Natural killer cell (primary cell): ENCODE measurements at regions not wholly inside any gene's neighbourhood (a gene's known extent, or its start where the extent isn't known, plus 50 kb on each side); places are given as distances from the start of the nearest gene placed in this dataset.

Experiments used
- ATAC-seq, 3 donors: fragments of 150-1000 bp in 2 of 3; fragments of 200-7000 bp in 1 of 3; cut with Tn5 transposase; 1 replicate in 1 of 3; 2 replicates in 2 of 3; pipeline ENCODE4 v1.10.0; 2021; ENCODE audit warnings: mild to moderate bottlenecking in 2 of 3, moderate library complexity in 2 of 3
- DNase-seq, 2 donors: peaks; one replicate each; pipeline versions ENCODE4 v3.0.0 to v3.0.0-alpha.2; 2013 to 2021; ENCODE audit warnings: mixed read lengths in 1 of 2
- H3K27ac ChIP-seq: one replicate; pipeline ENCODE4 v1.5.1; 2013; ENCODE audit warnings: mild to moderate bottlenecking, low read length
- H3K27me3 ChIP-seq: one replicate; pipeline ENCODE4 v1.6.1; 2013; ENCODE audit warnings: low read length; ENCODE audit not compliant: control insufficient read depth, insufficient read depth
- H3K36me3 ChIP-seq: one replicate; pipeline ENCODE4 v1.6.1; 2013; ENCODE audit warnings: low read length; ENCODE audit not compliant: control insufficient read depth, insufficient read depth
- H3K4me1 ChIP-seq: one replicate; pipeline ENCODE4 v1.6.1; 2013; ENCODE audit warnings: low read length; ENCODE audit not compliant: control insufficient read depth, insufficient read depth
- H3K4me3 ChIP-seq: one replicate; pipeline ENCODE4 v1.5.1; 2013; ENCODE audit warnings: low read length
- H3K9me3 ChIP-seq: one replicate; pipeline ENCODE4 v1.6.1; 2013; ENCODE audit warnings: low read length; ENCODE audit not compliant: control insufficient read depth, insufficient read depth
- H3K27ac Mint-ChIP-seq, 2 donors: one replicate each; pipeline ENCODE4 v1.8.0; 2022; ENCODE audit warnings: mild to moderate bottlenecking in 2 of 2, mixed read lengths in 2 of 2, moderate library complexity in 1 of 2
- H3K27me3 Mint-ChIP-seq, 2 donors: one replicate each; pipeline ENCODE4 v1.8.0; 2022; ENCODE audit warnings: low read depth in 2 of 2, mixed read lengths in 2 of 2
- H3K36me3 Mint-ChIP-seq: one replicate; pipeline ENCODE4 v1.8.0; 2022; ENCODE audit warnings: mixed read lengths
- H3K4me1 Mint-ChIP-seq, 2 donors: one replicate each; pipeline ENCODE4 v1.8.0; 2022; ENCODE audit warnings: mixed read lengths in 2 of 2
- H3K4me3 Mint-ChIP-seq: one replicate; pipeline ENCODE4 v1.8.0; 2022; ENCODE audit warnings: mild to moderate bottlenecking, moderate library complexity, mixed read lengths
- H3K9me3 Mint-ChIP-seq, 2 donors: one replicate each; pipeline ENCODE4 v1.8.0; 2022; ENCODE audit warnings: mixed read lengths in 2 of 2
- CTCF ChIP-seq: fragments of 200-600 bp; IDR thresholded peaks from one replicate; pipeline ENCODE4 v1.8.0; 2022; ENCODE audit warnings: antibody characterized with exemption
- WGBS: methylation state at CpG from one replicate; pipeline ENCODE4 v1.1.7; 2013; ENCODE audit warnings: missing lambda C conversion rate; ENCODE audit not compliant: insufficient coverage; 5-methylcytosine and 5-hydroxymethylcytosine counted together
- intact Hi-C: fragments of 100-400 bp; cut with micrococcal nuclease; formaldehyde crosslinking; loops from one replicate; pipeline ENCODE4 v1.14.2; 2022

GRCh38 chrX:42220083-42220482, 296.7 kb upstream of the CASK start:
- DNase-seq (no peak), ATAC-seq (no peak)
- Mint-ChIP-seq H3K27ac (no peak overlapping the region), H3K9me3 (no peaks in the 10 kb centered on the region), H3K4me1 (peaks cover 0 to 4% of the 10 kb centered on the region in 2 donors), H3K4me3 (no peak overlapping the region), H3K27me3 (peaks cover 0 to 25% of the 10 kb centered on the region in 2 donors), H3K36me3 (no peaks in the 10 kb centered on the region)
- no peak overlapping the region for H3K4me3 ChIP-seq
- 96% methylated on average over 4 of the region's 6 CpGs for WGBS
- H3K4me1 ChIP-seq = no peaks in the 10 kb centered on the region
- H3K9me3 ChIP-seq = no peaks in the 10 kb centered on the region
- no peaks in the 10 kb centered on the region for H3K36me3 ChIP-seq
- no peak for TF ChIP-seq CTCF
- no peaks in the 10 kb centered on the region for H3K27me3 ChIP-seq
- H3K27ac ChIP-seq = no peak overlapping the region
- intact Hi-C loops = no loop called here

- Histone ChIP-seq H3K27ac (no peak overlapping the region), H3K36me3 (no peaks in the 10 kb centered on the region), H3K4me1 (no peaks in the 10 kb centered on the region), H3K9me3 (no peaks in the 10 kb centered on the region), H3K27me3 (no peaks in the 10 kb centered on the region), H3K4me3 (no peak overlapping the region)
- no peak for TF ChIP-seq CTCF
- Mint-ChIP-seq H3K27ac (no peak overlapping the region), H3K27me3 (peaks cover 0 to 25% of the 10 kb centered on the region in 2 donors), H3K36me3 (no peaks in the 10 kb centered on the region), H3K4me1 (peaks cover 0 to 4% of the 10 kb centered on the region in 2 donors), H3K9me3 (no peaks in the 10 kb centered on the region), H3K4me3 (no peak overlapping the region)
- intact Hi-C loops = no loop called here
- DNase-seq = no peak
- no peak for ATAC-seq
These were observed 295.9 kb upstream of the CASK start for GRCh38 chrX:42219231-42219630.

- H3K4me1 Mint-ChIP-seq = no peaks in the 10 kb centered on the region
- whole genome bisulfite sequencing = 94% methylated on average over 1 of the region's 1 CpG
- no peak overlapping the region for H3K4me3 Mint-ChIP-seq
These were observed 272.2 kb upstream of the CASK start for GRCh38 chrX:42195506-42195905.

More at GRCh38 chrX:42195506-42195905, 272.2 kb upstream of the CASK start:
- Histone ChIP-seq H3K9me3 (no peaks in the 10 kb centered on the region), H3K27ac (no peak overlapping the region), H3K4me3 (no peak overlapping the region), H3K4me1 (no peaks in the 10 kb centered on the region), H3K36me3 (no peaks in the 10 kb centered on the region), H3K27me3 (no peaks in the 10 kb centered on the region)
- Mint-ChIP-seq H3K36me3 (no peaks in the 10 kb centered on the region), H3K27ac (no peak overlapping the region), H3K27me3 (no peaks in the 10 kb centered on the region), H3K9me3 (peaks cover 2 to 3% of the 10 kb centered on the region in 2 donors)
- intact Hi-C loops = no loop called here
- no peak for ATAC-seq
- no peak for DNase-seq
- no peak for TF ChIP-seq CTCF
